ENCODE measurements at regions not wholly inside any gene's neighbourhood (a gene's known extent, or its start where the extent isn't known, plus 50 kb on each side); places are given as distances from the start of the nearest gene placed in this dataset.

DNA sequence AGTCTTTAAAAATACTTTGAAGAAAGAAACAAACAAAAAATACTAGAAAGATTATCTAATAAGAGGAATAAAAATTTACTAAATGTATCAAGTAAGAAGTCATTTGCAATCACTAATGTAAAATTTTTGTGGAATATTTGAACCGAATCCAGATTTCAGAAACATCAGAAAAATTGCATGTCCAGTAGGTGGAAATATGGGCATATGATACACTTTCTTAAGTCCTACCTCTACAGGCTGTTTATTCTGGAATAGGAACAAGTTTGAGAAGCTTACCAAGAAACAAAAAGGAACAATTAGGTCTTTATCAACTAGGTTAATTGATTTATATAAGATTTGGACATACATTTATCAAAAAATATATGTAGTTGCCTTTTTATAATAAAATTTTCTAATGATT is 292.9 kb upstream of the ROBO1 start:
- no peak for DNase-seq (ENCODE audit: low read depth)

DNA sequence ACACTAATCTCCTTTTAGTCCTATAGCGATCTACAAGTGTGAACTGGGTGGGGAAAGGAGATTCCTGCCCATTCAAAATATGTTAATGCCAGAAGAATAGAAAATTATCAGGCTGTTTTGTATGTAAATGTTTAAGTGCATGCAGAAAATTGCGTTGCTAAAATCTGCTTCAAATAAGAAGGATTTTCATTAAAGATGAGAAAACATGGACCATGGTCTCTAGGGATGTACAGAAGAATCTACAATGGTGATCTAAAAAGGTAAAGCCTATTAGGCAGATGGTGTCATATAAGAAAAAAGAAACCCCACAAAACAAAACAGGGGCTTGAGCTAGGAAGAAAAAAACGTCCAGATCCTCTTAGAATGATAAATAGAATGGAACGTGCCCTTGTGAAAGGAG is 287.5 kb upstream of the ROBO1 start:
- no peak for DNase-seq (ENCODE audit: low read depth)

DNA sequence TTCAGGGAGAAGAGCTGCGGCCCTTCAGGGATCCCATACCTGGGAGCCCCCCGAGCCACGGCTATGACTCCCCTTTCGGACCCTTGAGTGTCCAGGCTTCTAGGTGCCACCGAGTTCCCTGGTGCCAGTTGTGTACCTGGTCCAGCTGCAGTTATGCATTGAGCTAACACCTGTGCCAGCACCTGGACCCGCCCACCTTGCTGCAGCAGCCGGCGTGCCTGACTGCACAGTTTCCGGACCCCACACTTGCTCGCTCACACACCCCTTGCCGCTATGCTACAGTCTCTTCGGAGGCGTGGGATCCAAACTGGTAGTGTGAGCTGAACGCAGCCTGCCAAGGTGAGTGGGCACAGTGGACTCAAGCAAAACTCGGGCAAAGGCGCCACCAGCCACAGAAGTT is 284.5 kb upstream of the ROBO1 start:
- no peak for DNase-seq (ENCODE audit: low read depth)

DNA sequence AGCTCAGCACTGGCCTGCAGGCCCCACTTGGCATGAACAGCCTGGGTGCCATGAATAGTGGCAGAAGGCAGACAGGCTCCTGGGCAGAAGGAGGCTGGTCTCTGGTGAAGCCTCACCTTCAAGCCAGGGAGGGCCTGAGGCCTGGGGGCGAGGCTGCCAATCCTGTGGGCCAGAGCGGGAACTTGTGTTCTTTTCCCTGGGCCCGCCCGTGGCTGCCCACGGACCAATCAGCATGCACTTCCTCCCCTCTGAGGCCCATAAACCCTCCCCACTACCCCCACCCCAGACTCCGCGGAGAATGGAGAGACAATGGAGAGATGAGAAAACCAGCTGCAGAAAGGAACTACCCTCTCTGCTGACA is 283.8 kb upstream of the ROBO1 start:
- no peak for DNase-seq (ENCODE audit: low read depth)

DNA sequence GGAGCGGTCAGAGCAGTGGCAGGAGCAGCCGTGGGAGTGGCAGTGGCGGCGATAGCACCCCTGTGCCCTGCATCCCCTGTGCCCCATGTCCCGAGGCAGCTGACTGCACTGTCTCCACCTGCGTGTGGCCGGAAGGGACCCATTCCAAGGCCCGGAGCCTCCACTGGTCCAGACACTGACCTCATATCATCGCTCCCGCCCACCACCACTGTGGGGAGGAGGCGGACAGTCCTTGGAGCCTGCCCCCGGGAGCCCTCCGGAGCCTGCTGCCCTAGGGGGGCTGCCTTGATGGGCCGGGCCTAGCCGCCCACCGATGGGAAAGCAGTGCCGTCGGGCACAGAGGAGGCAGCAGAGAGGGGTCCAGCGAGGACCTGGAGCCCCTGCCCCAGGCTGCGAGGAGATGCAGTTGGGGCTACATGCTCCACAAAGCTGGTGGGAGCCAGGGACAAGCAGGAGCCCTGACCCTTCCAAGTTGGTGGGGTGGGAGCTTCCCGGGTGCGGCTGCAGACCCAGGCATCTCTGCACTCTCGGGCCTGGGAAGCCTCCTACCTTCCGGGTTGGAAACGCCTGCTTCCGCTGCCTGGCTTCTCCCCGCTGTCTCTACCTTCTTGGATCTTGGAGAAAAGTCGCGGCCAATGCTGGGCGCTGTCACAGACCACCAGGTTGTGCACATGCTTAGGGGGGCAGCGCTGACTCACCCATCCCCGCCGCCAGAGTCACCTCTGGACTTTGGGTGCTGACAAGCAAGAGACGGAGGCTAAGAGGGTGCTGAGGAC is 283.2 kb upstream of the ROBO1 start:
- no peak for DNase-seq (ENCODE audit: low read depth)

DNA sequence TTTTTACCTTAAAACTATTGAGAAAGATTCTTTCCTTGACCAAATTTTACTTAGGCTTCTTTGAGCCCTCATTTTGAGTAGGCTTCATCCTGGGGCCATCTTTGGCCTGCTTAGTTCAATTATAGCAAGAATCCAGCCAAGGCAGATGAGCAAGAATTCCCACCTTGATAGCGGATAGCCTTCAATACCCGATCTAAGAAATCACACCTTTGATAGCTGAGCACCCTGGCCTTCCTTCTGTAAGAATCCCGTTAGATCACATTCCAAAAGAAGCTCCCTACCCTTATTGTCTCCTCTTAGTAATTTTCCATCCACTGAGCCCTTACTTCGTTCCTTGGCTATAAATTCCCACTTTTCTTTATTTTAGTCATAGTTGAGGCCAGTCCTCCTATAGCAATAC is 275.4 kb upstream of the ROBO1 start:
- DNase-seq (ENCODE audit: low read depth), result no peak

DNA sequence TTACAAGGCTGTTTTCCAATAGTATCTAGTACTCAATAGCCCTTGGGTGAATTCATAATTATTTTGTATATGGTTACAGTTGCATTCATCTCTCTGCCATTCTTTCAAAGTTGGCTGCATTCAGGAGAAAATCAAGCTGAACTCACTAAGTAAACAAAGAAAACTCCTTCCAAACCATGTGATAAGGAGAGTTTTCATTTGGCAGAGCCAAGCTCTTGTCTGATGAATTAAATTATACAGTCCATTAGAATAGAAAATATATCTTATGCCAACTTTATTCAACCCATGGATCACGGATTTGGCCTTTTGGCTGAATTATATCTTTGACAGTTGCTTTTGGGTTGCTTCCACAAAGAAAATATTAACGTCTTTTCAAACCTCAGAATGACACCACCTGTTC is 272.3 kb upstream of the ROBO1 start:
- DNase-seq (ENCODE audit: low read depth), result no peak

DNA sequence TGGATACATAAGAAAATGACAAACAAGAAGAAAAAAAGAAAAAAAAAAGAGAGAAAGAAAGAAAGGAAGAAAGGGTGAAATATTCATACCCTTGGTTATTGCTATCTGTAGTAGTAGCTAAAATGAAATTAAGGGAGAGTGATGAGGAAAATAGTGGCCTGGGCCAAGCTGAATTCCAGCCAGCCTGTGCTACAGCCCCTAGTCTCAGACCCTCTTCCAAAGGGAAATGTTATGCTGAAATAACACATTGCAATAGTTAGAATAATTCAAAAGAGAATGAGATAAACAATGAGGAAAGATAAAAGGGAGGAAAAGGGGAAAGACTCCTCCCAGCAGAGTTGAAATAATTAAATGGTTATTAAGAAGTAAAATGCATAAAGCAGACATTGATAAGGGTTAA is 268.4 kb upstream of the ROBO1 start:
- DNase-seq (ENCODE audit: low read depth), result no peak

DNA sequence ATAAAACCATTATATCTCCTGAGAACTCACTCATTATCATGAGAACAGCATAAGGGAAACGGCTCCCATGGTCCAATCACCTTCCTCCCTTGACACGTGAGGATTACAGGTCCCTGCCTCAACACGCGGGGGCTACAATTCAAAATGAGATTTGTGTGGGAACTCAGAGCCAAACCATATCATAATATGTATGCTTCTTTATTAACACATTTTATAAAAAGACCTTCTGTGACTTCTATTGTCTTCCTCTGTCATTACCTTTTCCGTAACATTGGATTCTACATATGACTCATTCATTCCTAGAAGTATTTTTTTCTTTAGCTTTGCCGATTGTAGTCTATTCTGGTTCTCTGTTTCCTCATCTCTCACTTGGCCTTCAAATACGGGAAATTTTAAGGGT is 267.2 kb upstream of the ROBO1 start:
- no peak for DNase-seq (ENCODE audit: low read depth)

DNA sequence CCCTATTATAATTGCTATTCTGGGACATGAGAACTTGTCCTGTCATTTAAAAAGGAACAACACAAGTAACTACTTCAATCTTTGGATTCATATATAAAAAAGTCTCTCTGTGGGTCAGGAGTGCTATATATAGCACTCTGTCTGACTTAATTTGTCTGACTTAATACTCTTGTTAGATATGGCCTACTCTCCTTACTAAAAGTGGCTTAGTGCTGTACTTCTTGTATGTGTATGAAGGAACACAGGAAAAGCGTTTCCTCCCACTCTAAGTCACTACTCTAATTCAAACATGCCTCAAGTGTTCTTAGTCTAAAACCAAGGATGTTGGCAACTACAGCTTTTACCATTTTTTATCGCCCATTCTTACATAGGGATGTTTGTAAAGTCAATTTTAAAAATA is 255.2 kb upstream of the ROBO1 start:
- no peak for DNase-seq (ENCODE audit: low read depth)

DNA sequence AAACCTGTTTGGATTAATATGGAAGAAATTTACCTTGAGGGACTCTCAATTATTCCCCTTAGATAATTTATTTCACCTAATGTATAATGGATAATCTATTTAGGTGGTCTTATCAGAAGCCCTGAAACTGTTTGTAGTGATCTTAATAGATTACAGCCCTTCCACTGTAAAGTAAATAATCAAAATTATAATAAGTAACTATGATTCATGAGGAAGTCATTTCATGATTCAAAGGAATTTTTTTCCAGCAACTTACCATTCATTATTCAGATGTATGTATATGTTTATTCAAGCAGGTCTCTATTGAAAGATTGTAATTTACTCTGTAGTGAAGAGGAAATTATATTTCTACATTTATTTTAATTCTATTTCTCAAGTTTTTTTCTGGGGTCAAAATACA is 250.6 kb upstream of the ROBO1 start:
- no peak for DNase-seq (ENCODE audit: low read depth)

DNA sequence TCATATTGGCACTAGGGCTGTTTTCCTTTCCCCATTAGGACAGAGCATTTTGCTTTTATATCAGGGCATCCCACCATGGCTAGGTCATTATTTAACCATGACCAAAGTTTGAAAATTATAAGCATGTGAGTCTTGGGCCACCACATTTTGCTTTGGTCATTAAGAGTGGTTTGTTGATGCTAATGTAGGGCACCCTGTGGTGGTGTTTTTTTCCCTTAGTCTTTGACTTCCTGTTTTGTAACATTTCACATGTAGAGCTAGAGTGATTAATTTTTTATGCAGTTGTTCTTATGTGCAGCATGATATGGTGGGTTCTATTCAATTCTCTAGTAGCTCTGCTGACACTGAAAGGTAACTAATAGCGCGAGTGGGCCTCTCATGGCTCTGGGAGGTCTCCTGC is 249.6 kb upstream of the ROBO1 start:
- DNase-seq (ENCODE audit: low read depth), result no peak

DNA sequence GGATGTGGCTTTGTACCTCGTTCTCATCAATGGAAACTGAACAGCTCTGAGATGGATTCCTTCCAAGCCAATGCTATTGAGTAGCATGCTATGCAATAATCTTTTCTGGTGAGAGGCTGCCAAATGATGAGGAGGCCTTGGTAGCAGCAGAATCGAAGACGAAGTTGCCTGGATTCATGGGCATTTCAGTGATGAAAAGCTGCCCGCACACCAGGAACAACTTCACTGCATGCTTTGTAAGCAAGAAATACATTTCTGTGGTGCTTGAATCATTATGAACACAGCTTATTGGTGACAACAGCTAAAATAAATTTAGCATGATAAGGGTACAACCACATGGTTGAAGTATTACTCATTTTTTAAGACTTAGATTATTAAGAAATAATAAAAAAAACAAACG is 246.8 kb upstream of the ROBO1 start:
- DNase-seq (ENCODE audit: low read depth), result no peak

DNA sequence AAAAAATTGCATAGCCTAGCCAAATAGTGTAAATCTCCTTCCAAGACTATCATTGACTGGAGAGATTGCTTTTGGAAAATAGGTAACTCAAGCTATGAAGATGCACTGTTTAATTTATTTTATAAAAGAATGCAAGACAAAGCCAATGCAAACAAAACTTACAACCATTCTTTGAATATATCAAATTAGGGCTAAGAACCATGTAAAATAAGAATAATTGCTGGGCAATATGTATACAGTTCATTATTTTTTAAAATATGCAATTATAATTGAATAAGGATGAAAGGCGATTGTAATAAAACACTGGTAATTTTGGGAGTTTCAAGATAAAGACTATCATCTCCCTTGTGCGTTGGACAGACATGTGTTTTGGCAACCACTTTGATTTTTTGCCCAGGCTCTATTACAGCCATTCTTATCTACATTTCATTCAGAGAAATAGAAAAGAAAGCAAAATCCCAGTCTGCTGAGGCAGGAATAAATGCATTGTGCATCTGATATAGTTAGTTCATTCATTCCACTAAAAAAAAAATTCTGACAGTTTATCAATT is 242.3 kb upstream of the ROBO1 start:
- DNase-seq (ENCODE audit: low read depth), result no peak

DNA sequence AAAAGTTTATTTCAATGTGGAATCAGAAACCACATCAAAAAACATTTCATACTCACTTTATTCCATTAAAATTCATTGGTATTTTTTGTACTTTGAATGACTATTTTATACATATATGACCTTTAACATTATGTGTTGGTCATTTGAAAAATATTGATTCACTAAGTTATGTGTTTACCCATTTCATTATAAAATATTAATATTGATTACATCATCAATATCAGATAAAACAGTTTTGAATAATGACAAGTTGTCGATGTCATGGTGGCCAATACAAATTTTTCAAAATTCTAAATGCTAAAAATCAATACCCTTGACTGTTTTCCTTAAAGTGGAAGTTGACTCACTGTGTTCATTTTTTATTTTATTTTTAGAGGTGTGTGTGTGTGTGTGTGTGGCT is 239.7 kb upstream of the ROBO1 start:
- DNase-seq (ENCODE audit: low read depth), result no peak

DNA sequence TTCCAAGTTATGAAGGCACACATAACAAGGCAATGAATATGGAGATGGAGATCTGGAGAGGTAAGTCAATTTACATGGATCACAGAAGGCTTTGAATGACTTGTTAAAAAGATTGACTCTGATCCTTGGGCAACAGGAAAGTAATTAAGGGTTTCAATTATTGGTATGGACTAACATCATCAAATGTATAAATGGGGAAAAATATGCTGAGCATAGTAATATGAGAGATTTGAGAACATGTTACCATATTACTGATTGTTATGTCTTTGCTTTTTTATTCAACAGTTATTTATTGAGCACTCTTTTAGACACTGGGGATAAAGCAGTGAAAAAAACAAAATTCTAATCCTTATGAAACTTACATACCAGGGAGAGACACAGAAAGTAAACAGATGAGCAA is 238.5 kb upstream of the ROBO1 start:
- no peak for DNase-seq (ENCODE audit: low read depth)

DNA sequence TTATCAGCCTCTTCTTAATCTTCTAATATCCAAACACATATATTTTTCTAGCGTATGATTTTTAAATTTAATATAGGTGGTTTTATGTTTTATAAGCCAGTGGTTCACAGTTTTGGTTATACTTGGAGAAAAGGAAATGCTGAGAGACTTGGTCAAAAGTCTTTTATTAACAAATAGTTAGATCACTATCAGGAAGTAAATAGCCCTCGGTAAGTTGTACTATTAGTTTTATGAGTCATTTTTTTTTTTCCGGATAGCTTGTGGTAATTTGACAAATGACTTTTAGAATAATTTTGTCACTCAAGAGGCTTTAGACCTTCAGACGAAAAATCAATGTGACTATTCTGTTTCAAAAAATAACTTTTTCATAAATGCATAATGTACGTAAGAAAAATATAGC is 232.2 kb upstream of the ROBO1 start:
- DNase-seq (ENCODE audit: low read depth), result no peak

DNA sequence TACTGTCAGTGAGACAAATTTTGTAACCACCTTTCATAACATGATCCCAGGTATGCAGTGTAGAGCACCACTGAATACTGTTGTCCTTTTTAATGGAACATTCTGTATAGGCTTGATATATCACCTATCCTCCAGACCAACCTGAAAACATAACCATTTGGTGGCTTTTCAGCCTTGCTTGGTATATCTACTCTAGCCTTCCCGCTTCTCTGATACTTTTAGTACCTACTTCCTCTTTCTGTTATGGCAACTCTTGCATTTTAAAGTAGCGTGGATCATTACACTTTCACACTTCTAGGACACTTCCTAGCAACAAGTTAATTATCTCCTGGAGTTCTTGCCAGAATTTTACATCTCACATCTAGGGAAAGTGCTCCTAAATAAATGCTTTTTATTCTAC is 226.6 kb upstream of the ROBO1 start:
- no peak for DNase-seq (ENCODE audit: low read depth)

DNA sequence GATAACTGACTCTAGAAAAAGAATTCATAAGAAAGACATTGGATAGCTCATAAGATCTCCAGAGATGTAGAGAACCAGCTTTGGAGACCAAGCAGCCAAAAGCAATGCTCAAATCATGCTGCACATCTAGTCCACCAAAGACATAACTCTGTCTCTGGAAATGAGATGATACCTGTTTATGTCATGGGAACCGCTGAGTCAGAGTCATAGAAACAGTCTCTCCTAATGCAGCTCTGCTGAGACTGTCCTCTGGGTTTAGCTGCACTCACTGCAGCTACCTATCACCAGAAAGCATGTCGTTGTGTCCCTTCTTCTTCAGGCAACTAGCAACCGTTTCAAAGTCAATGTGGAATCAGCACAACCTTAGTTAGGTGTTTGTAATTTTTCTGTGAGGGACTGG is 218.5 kb upstream of the ROBO1 start:
- DNase-seq (ENCODE audit: low read depth), result no peak

DNA sequence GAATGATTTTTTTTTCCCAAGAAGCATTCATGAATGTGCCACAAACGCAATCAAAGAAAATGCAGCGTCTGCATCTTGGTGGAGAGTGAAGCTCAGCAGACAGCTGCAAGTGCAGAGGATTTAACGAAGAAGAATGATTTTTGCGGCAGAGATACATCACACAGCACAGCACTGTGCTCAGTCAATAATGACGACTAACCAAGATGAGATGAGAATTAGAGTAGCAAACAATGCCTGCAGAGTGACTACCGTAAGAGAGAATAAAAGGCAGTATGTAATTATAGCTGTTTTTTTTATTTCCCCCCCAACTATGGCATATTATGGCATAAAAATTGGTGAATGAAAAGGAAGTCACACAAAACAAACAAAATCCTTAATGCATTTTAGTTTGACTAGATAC is 218.0 kb upstream of the ROBO1 start:
- no peak for DNase-seq (ENCODE audit: low read depth)

DNA sequence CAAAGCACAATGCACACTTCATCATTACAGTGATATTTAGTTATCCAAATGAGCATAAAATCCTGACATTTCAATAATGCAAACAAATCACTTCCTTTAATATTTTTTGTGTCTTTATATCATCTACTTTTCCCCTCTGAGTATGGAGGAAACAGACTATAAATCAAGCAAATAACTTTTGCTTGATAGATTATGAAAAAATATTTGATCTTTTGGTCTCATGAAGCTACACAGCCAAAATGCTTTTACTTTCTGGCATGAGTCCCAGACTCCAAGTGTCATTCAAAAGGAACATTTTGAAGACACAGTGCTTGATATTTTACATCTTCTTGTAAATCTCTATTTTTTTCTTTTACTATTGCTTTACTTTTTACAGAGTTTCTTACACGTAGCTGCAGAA is 215.3 kb upstream of the ROBO1 start:
- DNase-seq (ENCODE audit: low read depth), result no peak

DNA sequence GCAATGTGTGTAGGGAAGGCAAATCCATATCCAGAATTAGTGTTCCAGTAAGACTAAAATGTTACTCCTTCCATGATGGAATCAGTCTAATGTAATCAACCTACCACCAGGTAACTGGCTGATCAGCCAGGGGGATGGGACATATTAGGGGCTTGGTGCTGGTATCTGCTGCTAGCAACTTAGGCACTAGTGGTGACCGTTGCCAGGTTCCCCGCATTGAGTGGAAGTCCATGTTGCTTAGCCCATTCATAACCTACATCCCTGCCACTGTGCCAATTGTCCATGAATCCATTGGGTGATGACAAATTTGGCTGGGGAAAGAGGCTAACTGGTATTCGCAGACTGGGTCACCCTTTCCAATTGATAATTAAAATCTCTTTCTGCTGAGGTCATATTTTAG is 212.2 kb upstream of the ROBO1 start:
- no peak for DNase-seq (ENCODE audit: low read depth)

DNA sequence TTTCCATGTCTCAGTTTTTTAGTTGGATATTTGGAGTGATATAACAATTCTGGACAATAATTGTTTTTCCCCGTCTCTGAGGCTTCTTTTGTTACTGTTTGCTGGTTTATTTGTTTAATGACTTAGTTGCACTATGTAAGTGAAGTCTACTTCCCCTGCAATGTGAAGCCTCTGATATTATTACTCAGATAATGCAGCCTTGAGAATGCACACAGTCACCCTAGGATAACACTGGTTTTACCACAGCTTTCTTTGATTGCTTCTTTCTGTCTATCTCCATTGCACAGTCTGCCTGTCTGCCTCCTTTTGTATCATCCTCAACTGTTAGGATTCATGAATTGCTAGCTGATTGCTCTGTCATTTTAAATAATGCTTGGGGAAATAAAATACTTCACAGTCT is 208.7 kb upstream of the ROBO1 start:
- no peak for DNase-seq (ENCODE audit: low read depth)

DNA sequence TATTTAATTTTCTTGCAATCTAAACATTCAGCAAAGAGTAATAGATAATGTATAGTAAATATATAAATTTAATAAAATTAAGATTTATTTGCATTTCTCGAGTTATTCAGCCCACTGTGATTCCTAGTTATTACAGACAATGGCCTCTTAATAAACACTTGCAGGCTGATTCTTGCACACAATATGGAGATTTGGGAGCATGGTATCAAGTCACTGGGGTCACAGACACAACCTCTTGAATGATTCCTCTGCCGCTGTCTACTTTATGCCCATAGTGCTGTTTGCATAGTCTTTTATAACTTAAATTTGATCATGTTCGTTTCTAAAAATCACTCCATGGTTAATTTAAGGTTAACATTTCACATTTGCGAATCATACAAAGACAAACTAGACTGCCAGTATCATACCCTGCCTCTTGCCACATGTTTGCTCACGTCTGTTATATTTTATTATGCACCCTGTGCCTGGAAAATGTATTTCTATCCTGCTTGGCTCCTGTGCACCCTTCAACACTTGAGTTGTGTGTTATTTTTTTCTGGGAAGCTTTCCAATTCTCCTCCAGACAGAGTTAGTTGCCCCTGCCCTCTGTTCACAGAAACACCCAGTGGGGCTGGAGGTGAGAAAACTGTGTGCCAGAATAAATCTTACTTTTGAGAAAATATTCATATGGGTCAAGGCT is 206.3 kb upstream of the ROBO1 start:
- no peak for DNase-seq (ENCODE audit: low read depth)
